Amygdala (tissue), 56 donors: ENCODE measurements at regions not wholly inside any gene's neighbourhood (a gene's known extent, or its start where the extent isn't known, plus 50 kb on each side); places are given as distances from the start of the nearest gene placed in this dataset.
"Not testable (repeated sequence)": the region's sequence is repeated elsewhere in the genome, so short reads cannot be mapped to it uniquely, and the experiment has no call there.

Source experiments
- DNase-seq, 56 donors: peaks; one replicate each; lab custom pipeline; 2025; lab: John Stamatoyannopoulos, UW

GRCh38 chr1:120609015-120609573, 114.7 kb upstream of the NBPF26 start:
- DNase-seq, result not testable (repeated sequence)

GRCh38 chr1:120609834-120610233, 113.9 kb upstream of the NBPF26 start:
- not testable (repeated sequence) for DNase-seq

- not testable (repeated sequence) for DNase-seq
These were observed 108.7 kb upstream of the NBPF26 start for GRCh38 chr1:120614931-120615639.

GRCh38 chr1:120617493-120617892, 106.3 kb upstream of the NBPF26 start:
- not testable (repeated sequence) for DNase-seq

GRCh38 chr1:120619867-120620692, 103.7 kb upstream of the NBPF26 start:
- DNase-seq, result not testable (repeated sequence)

- not testable (repeated sequence) for DNase-seq
These were observed 103.1 kb upstream of the NBPF26 start for GRCh38 chr1:120620693-120620969.

- not testable (repeated sequence) for DNase-seq
These were observed 102.5 kb upstream of the NBPF26 start for GRCh38 chr1:120621278-120621677.

- not testable (repeated sequence) for DNase-seq
These were observed 100.2 kb upstream of the NBPF26 start for GRCh38 chr1:120623539-120623938.

- DNase-seq, result not testable (repeated sequence)
These were observed 99.1 kb upstream of the NBPF26 start for GRCh38 chr1:120624565-120625064.

- not testable (repeated sequence) for DNase-seq
These were observed 93.8 kb upstream of the NBPF26 start for GRCh38 chr1:120629832-120630455.

GRCh38 chr1:120634816-120635806, 88.6 kb upstream of the NBPF26 start:
- DNase-seq, result not testable (repeated sequence)

- not testable (repeated sequence) for DNase-seq
These were observed 83.3 kb upstream of the NBPF26 start for GRCh38 chr1:120640261-120641013.

- DNase-seq, result not testable (repeated sequence)
These were observed 82.8 kb upstream of the NBPF26 start for GRCh38 chr1:120641014-120641302.

- not testable (repeated sequence) for DNase-seq
These were observed 76.6 kb upstream of the NBPF26 start for GRCh38 chr1:120647182-120647581.

- DNase-seq, result not testable (repeated sequence)
These were observed 74.7 kb upstream of the NBPF26 start for GRCh38 chr1:120648915-120649623.

- not testable (repeated sequence) for DNase-seq
These were observed 74.0 kb upstream of the NBPF26 start for GRCh38 chr1:120649730-120650129.

- not testable (repeated sequence) for DNase-seq
These were observed 69.6 kb upstream of the NBPF26 start for GRCh38 chr1:120654114-120654513.

- DNase-seq, result not testable (repeated sequence)
These were observed 68.4 kb upstream of the NBPF26 start for GRCh38 chr1:120655394-120655793.
